ENCODE measurements at regions not wholly inside any gene's neighbourhood (a gene's known extent, or its start where the extent isn't known, plus 50 kb on each side); places are given as distances from the start of the nearest gene placed in this dataset.

DNA sequence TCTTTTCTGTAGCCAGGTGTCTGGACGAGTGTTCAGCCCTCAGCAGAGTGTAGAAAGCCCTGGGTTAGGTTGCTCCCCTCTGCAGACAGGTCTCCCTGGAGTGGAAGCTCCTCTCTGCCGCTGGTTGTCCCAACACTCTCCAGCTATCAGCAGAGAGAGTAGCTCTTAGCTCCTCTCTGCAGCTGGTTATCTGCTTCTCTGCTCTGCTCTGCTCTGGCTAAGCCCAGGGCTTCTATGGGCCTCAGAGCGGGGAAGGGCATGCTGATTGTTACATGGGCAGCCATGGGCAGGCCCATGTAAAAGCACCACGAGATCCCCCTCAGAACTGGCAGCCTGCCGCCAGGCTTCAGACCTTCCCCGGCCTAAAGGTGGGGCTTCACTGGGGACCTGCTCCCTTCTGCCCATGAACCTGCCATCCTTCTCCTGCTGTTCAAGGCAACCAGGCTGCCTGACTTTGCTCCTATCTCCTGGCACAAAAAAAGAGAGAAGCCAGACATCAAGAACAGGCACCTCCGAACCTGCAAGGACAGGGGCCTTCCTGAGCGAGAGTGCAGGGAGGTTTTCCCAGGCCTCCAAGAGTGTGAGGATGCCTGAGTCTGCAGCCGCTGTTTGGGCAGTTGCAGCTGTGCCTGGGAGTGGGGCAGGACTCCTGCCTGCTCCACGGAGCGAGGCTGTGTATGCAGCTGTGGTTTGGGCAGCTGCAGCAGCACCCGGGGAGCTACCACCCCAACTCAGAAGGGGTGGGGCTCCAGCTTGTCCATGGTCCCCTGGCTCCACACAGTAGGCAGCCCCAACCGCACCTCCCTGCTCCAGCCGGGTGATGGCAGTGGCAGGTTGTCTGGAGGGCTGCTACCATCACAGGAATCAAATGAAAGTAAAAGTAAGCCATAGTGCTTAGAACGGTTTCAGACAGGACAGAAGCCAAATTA is 973.7 kb downstream of the LTN1 start:
- Histone ChIP-seq H3K9me2 (ENCODE audit: insufficient read depth) (no peaks in the 10 kb centered on the region), H3K27me3 (ENCODE audit: insufficient read depth) (no peaks in the 10 kb centered on the region), H3K4me3 (no peak overlapping the region), H3K27ac (ENCODE audit: low read depth) (no peak overlapping the region), H4K20me1 (replicated peaks; ENCODE audit: insufficient read depth) (no peaks in the 10 kb centered on the region), H3K4me2 (no peak overlapping the region), H2AFZ (no peak overlapping the region), H3F3A (replicated peaks; ENCODE audit: low read depth) (no peaks in the 10 kb centered on the region), H3K4me1 (ENCODE audit: insufficient read depth) (no peaks in the 10 kb centered on the region), H3K79me2 (replicated peaks; ENCODE audit: insufficient read depth) (no peaks in the 10 kb centered on the region), H3K36me3 (ENCODE audit: insufficient read depth) (no peaks in the 10 kb centered on the region)
- no peaks in the 10 kb centered on the region for H3K36me3 Mint-ChIP-seq (ENCODE audit: low read depth)
- ATAC-seq (peak; percentile 79), DNase-seq (ENCODE audit: low spot score) (peak; percentile 5)
- TF ChIP-seq, protein P1, sequence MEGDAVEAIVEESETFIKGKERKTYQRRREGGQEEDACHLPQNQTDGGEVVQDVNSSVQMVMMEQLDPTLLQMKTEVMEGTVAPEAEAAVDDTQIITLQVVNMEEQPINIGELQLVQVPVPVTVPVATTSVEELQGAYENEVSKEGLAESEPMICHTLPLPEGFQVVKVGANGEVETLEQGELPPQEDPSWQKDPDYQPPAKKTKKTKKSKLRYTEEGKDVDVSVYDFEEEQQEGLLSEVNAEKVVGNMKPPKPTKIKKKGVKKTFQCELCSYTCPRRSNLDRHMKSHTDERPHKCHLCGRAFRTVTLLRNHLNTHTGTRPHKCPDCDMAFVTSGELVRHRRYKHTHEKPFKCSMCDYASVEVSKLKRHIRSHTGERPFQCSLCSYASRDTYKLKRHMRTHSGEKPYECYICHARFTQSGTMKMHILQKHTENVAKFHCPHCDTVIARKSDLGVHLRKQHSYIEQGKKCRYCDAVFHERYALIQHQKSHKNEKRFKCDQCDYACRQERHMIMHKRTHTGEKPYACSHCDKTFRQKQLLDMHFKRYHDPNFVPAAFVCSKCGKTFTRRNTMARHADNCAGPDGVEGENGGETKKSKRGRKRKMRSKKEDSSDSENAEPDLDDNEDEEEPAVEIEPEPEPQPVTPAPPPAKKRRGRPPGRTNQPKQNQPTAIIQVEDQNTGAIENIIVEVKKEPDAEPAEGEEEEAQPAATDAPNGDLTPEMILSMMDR (conservative IDR thresholded peaks at IDR 0.05; ENCODE audit: low read depth in 2 of 2), result peak; percentile 9 to 34; a peak in 1 of 4 replicates
- TF ChIP-seq STAT1 (IDR thresholded peaks at IDR 0.05; ENCODE audit: unreplicated experiment) (no peak), EZH2 (IDR thresholded peaks at IDR 0.05; ENCODE audit: low read depth, unreplicated experiment) (no peak)
- no peak overlapping the region for H3K27ac Mint-ChIP-seq
- H3K9me3 Mint-ChIP-seq, result no peaks in the 10 kb centered on the region; the same call in 2 of the 3 replicates
- no peaks in the 10 kb centered on the region for H3K4me1 Mint-ChIP-seq
- no peak overlapping the region for H3K4me3 Mint-ChIP-seq
- H3K27me3 Mint-ChIP-seq (ENCODE audit: insufficient read depth, low read depth, poor library complexity), result peaks cover 5% of the 10 kb centered on the region

DNA sequence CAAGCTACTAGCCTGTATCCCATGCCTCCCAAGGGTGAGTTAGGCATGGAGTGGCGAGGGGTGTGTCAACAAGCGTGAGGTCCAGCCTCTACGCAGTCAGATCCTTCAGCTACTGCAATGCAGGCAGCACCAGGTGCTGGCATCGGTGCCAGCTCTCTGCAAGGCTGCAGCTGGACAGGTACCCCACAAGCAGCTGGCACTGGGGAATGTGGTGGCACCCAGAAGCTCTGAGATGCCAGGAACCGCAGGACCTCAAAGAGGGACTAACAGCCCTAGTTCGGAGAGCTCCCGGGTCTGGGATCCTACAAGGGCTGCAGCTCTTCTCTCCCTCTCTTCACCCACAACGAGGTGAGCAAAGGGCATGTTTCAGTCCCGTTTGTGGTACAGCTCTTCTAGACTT is 974.5 kb downstream of the LTN1 start:
- no peaks in the 10 kb centered on the region for H3K79me2 ChIP-seq (replicated peaks; ENCODE audit: insufficient read depth)
- no peak overlapping the region for H3K4me2 ChIP-seq
- no peak overlapping the region for H3K4me3 Mint-ChIP-seq
- no peaks in the 10 kb centered on the region for H3K9me2 ChIP-seq (ENCODE audit: insufficient read depth)
- no peak overlapping the region for H3K27ac ChIP-seq (ENCODE audit: low read depth)
- H3K27me3 ChIP-seq (ENCODE audit: insufficient read depth), result no peaks in the 10 kb centered on the region
- no peaks in the 10 kb centered on the region for H3K36me3 ChIP-seq (ENCODE audit: insufficient read depth)
- no peak overlapping the region for H3K27ac Mint-ChIP-seq
- no peaks in the 10 kb centered on the region for H3K36me3 Mint-ChIP-seq (ENCODE audit: low read depth)
- no peak overlapping the region for H2AFZ ChIP-seq
- H3F3A ChIP-seq (replicated peaks; ENCODE audit: low read depth), result no peaks in the 10 kb centered on the region
- DNase-seq (ENCODE audit: low spot score) (no peak), ATAC-seq (no peak)
- no peaks in the 10 kb centered on the region for H4K20me1 ChIP-seq (replicated peaks; ENCODE audit: insufficient read depth)
- no peaks in the 10 kb centered on the region for H3K4me1 ChIP-seq (ENCODE audit: insufficient read depth)
- H3K27me3 Mint-ChIP-seq (ENCODE audit: insufficient read depth, low read depth, poor library complexity), result peaks cover 5% of the 10 kb centered on the region
- no peaks in the 10 kb centered on the region for H3K4me1 Mint-ChIP-seq
- H3K9me3 Mint-ChIP-seq, result no peaks in the 10 kb centered on the region; the same call in 2 of the 3 replicates
- no peak overlapping the region for H3K4me3 ChIP-seq
- TF ChIP-seq, protein P2, sequence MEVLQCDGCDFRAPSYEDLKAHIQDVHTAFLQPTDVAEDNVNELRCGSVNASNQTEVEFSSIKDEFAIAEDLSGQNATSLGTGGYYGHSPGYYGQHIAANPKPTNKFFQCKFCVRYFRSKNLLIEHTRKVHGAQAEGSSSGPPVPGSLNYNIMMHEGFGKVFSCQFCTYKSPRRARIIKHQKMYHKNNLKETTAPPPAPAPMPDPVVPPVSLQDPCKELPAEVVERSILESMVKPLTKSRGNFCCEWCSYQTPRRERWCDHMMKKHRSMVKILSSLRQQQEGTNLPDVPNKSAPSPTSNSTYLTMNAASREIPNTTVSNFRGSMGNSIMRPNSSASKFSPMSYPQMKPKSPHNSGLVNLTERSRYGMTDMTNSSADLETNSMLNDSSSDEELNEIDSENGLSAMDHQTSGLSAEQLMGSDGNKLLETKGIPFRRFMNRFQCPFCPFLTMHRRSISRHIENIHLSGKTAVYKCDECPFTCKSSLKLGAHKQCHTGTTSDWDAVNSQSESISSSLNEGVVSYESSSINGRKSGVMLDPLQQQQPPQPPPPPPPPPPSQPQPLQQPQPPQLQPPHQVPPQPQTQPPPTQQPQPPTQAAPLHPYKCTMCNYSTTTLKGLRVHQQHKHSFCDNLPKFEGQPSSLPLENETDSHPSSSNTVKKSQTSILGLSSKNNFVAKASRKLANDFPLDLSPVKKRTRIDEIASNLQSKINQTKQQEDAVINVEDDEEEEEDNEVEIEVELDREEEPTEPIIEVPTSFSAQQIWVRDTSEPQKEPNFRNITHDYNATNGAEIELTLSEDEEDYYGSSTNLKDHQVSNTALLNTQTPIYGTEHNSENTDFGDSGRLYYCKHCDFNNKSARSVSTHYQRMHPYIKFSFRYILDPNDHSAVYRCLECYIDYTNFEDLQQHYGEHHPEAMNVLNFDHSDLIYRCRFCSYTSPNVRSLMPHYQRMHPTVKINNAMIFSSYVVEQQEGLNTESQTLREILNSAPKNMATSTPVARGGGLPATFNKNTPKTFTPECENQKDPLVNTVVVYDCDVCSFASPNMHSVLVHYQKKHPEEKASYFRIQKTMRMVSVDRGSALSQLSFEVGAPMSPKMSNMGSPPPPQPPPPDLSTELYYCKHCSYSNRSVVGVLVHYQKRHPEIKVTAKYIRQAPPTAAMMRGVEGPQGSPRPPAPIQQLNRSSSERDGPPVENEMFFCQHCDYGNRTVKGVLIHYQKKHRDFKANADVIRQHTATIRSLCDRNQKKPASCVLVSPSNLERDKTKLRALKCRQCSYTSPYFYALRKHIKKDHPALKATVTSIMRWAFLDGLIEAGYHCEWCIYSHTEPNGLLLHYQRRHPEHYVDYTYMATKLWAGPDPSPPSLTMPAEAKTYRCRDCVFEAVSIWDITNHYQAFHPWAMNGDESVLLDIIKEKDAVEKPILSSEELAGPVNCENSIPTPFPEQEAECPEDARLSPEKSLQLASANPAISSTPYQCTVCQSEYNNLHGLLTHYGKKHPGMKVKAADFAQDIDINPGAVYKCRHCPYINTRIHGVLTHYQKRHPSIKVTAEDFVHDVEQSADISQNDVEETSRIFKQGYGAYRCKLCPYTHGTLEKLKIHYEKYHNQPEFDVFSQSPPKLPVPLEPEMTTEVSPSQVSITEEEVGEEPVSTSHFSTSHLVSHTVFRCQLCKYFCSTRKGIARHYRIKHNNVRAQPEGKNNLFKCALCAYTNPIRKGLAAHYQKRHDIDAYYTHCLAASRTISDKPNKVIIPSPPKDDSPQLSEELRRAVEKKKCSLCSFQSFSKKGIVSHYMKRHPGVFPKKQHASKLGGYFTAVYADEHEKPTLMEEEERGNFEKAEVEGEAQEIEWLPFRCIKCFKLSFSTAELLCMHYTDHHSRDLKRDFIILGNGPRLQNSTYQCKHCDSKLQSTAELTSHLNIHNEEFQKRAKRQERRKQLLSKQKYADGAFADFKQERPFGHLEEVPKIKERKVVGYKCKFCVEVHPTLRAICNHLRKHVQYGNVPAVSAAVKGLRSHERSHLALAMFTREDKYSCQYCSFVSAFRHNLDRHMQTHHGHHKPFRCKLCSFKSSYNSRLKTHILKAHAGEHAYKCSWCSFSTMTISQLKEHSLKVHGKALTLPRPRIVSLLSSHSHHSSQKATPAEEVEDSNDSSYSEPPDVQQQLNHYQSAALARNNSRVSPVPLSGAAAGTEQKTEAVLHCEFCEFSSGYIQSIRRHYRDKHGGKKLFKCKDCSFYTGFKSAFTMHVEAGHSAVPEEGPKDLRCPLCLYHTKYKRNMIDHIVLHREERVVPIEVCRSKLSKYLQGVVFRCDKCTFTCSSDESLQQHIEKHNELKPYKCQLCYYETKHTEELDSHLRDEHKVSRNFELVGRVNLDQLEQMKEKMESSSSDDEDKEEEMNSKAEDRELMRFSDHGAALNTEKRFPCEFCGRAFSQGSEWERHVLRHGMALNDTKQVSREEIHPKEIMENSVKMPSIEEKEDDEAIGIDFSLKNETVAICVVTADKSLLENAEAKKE (CRISPR knock-in tag; IDR thresholded peaks at IDR 0.05), result no peak
- TF ChIP-seq STAT1 (IDR thresholded peaks at IDR 0.05; ENCODE audit: unreplicated experiment) (no peak), JUNB (IDR thresholded peaks at IDR 0.05; ENCODE audit: unreplicated experiment) (no peak), CREB1 (CRISPR knock-in tag; IDR thresholded peaks at IDR 0.05; ENCODE audit: low read depth) (no peak), EZH2phosphoT487 (IDR thresholded peaks at IDR 0.05; ENCODE audit: unreplicated experiment) (no peak)
- TF ChIP-seq, protein P1 (conservative IDR thresholded peaks at IDR 0.05; ENCODE audit: low read depth in 2 of 2), result no peak
- TF ChIP-seq, protein P3, sequence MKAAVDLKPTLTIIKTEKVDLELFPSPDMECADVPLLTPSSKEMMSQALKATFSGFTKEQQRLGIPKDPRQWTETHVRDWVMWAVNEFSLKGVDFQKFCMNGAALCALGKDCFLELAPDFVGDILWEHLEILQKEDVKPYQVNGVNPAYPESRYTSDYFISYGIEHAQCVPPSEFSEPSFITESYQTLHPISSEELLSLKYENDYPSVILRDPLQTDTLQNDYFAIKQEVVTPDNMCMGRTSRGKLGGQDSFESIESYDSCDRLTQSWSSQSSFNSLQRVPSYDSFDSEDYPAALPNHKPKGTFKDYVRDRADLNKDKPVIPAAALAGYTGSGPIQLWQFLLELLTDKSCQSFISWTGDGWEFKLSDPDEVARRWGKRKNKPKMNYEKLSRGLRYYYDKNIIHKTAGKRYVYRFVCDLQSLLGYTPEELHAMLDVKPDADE (IDR thresholded peaks at IDR 0.05), result no peak

Measured in GM23338 (cell line).